Stimulated activated CD4-positive, alpha-beta T cell treated with anti-CD3 and anti-CD28 coated beads, Interleukin-4, amount 100 ng/mL, for 48 hours (primary cell): ENCODE measurements at regions not wholly inside any gene's neighbourhood (a gene's known extent, or its start where the extent isn't known, plus 50 kb on each side); places are given as distances from the start of the nearest gene placed in this dataset.
"Not testable (repeated sequence)": the region's sequence is repeated elsewhere in the genome, so short reads cannot be mapped to it uniquely, and the experiment has no call there.

Experiments used
- DNase-seq, 2 donors: peaks; one replicate each; pipeline ENCODE4 v3.0.0-alpha.2; 2020; ENCODE audit warnings: low read depth in 2 of 2

DNA sequence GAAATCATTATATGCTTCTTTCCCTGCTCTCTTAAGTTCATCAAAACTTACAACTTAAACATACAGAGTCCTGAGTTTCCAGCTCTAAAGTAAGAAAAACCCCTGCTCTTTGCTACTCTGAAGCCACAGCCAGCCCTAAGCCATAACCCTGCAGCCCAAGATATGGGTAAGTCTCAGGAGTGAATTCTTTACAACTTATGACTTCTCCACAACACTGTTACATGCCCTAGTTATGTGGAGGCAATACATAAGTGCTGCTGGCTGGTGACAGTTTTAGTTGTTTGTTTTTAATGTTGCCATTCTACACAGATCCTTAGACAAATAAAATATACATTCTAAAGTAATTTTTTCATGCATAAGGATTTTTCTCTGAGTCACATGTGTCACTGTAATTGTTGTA is 100.2 kb downstream of the FBXO8 start:
- DNase-seq = no peak

DNA sequence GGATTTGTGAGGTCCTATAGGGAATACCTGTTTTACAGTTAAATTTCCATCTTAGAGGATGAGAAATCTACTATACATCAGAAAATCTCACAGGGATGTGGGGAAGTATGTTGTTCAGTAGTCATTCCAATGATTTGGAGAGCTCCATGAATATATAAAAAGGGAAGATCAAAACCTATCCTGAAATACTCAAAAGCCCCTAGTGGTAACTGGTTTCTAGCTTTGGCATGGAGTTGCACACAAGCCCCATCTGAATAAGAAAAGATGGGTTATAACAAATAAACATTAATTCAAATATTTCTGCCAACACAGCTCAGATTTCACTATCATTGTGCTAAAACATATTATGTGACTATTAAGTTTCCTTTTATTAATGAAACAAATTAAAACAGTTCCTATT is 101.6 kb downstream of the FBXO8 start:
- DNase-seq = no peak

DNA sequence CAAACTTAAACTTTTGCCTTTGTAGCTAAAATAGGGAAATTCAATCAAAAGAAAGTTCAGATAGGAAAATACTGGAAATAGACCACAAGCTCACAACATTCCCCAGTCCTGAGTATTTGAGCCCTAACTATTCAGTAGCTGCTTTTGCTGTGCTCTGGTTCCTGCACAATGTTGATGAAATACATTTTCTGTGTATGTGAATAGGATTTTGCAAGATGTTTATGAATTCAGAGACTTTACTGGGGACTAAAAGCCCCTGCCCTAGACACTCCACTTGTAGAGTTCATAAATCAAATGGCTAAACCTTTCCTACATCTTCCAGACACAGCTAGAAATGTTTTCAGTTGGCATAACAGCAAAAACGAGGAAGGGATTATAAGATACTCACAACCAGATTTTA is 105.9 kb downstream of the FBXO8 start:
- DNase-seq = no peak

DNA sequence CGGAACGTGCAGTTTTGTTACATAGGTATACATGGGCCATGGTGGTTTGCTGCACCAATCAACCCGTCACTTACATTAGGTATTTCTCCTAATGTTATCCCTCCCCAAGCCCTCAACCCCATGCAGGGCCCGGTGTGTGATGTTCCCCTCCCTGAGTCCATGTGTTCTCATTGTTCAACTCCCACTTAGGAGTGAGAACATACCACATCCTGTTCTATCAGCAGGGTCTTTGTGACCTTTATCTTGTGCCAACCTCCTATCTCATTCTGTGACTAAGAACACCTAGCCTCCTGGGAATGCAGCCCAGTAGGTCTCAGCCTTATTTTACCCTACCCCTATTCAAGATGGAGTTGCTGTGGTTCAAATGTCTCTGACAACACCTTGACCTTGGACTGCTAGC is 107.6 kb downstream of the FBXO8 start:
- DNase-seq = not testable (repeated sequence)

DNA sequence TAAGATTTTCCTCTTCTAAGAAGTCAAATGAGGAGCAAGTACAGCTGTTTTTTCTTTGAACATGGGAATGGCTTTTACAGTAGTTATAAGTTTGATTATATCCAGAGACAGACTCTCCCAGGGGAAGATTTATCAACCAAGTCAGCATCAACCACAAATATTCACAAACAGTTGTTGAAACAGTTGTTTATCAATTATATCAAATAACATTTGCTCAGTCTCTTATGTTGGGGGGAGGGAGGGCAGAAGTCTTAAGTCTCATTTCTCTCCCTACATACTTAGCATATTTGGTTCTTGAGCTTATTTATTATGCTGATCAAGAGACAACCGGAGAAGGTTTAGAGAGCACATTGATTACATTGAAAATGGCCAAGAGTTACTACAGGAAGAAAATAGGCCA is 110.1 kb downstream of the FBXO8 start:
- DNase-seq = no peak

DNA sequence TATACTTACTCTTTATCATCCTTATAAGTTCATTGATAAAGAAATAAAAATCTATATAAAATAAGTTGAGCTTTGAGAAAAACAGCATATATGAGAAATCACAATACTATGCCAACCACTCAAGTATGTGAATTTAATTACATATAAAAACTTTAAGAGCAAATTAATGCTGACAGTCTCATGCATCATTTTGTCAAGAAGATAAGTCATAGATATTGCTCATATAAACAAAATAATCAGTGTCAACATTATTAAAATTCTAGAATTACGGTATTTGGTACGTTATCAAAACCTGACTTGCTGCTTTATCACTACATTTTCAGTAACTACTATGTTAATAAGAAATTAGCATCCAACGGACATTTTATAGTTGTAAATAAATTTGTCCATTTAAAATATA is 111.2 kb downstream of the FBXO8 start:
- DNase-seq = no peak

DNA sequence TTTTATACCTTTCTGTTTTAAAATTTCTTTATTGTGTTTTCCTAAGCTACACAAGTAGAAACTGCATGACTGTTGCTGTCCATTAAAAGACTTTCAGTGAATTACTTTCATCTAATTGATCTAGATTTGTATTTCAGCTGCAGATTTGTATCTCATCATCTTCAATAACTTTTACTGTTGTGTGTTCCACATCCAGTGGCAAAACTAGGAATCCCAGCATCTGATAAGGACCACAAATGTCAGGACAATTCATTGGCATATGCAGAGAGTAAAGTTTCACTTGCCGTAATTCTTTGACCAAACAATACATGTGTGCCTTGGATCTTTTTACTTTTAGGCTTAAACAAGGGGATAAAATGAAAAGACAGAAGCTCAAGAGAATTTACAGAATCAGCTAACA is 112.6 kb downstream of the FBXO8 start:
- no peak for DNase-seq

DNA sequence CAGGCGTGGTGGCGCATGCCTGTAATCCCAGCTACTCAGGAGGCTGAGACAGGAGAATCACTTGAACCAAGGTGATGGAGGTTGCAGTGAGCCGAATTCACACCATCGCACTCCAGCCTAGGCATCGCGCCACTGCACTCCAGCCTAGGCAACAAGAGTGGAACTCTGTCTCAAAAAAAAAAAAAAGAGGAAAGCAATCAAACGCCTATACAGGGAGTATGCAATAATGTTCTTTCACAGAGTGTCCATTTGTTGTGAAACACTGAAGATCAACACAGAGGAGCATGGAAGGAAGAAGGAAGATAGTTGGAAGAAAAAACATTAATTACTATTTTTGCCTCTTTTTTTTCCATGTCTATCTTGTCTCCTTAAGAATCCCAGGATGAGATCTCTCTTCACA is 113.4 kb downstream of the FBXO8 start:
- no peak for DNase-seq

DNA sequence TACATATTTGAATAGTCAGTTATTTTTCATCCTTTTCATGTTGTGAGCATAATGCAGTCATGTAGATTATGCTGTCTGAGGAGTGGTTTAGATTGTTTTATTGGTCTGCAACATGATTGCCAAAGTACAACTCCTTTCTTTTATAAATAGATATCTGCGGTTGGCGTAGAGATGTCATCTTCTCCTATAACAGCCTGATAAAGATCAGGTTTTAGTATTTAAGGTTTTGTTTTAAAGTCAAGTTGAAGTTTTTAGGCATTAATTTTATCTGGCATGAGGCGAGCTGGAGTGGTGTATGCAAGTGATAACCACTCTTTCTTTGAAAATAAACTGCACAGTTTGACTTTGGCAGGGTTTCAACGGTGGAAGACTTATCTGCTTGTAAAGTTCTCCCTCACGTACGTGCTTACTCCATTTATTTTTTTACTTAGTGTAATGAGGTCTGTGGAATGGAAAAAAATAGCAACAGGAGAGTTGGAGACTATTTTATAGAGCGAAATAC is 126.3 kb downstream of the FBXO8 start:
- DNase-seq = no peak

DNA sequence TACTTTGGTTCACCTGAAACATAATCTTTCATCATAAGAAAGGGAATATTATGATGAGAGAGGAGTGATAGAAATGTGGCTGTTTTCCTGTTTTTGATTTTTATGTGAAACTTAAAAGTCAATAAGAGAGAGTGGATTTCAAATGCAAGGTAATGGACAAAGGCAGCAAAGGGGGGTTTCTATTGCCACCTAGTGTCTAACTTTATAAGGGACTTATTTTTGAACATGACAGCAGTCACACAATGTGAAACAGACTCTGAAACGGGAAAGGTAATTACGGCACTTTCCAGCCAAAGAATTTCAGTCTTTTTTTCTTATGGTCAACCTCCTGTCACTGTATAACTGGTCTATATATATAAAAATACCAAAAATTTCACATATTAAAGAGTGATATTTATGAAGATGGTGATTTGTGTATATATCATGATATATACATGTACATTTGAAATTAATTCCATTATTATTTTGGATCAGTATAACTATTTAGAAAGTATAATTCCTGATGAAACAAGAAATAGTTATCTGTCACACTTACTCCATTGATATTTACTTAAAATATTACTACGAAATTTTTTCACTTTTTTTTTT is 127.1 kb downstream of the FBXO8 start:
- DNase-seq = no peak

DNA sequence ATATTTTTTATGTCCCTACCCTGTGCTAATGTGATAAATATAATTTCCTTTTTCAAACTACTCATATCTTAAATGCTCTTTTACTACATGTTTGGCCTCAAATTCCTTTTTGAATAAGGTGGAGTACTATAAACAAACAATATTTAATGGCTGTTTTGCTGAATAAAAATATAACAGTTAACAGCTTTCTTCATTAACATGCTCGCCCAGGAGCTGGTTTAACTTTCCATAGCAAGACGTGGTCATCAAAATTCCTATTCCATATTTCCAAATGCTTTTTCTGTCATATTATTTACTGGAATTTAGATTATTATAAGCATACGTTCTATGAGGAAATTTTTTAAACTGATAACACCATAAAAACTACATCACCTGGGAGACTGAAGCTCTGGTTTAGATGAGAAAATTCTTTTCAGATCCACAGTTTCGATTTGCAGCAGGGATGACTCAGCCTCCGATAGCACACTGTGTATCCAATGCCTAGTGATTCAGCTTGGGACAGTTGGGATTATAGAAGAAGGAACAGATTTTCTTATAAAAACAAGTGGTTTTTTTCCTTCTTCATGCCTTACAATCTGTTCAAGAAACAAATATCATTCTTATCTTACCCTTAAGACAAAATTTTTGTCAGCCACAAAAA is 129.1 kb downstream of the FBXO8 start:
- no peak for DNase-seq

DNA sequence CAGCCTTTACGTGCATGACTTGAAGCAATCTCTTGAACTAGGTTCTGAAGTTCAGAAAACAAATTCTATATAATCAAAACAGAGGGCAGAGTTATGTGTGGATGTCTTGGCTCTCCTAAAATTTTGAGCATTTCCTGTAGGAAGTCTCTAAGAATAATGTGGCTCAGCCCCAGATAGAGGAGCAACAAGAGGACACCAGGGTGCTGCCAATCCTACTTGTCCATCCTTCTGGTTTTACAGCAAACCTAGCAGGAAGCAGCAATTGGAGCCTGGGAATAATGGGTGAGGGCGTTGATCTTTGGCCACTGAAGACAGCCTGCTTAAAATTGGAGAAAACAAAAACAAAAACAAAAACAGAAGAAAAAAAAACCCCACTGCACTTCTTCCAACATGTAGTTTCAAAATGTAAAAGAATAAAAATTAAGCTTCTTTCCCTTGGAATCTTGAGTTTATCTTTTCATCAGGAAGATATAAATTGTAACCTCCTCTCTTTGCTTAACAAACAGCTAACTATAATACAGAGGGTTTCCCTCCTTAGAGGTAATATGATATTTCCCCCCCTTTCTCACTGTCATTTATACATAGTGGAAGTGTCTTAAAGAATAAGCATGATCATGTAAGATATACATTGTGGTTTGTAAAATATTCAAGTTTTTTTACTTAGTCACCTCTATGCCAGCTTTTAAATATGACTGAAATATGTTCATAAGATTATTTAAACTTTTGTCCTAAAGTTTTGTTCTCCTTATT is 130.6 kb downstream of the FBXO8 start:
- DNase-seq = no peak

DNA sequence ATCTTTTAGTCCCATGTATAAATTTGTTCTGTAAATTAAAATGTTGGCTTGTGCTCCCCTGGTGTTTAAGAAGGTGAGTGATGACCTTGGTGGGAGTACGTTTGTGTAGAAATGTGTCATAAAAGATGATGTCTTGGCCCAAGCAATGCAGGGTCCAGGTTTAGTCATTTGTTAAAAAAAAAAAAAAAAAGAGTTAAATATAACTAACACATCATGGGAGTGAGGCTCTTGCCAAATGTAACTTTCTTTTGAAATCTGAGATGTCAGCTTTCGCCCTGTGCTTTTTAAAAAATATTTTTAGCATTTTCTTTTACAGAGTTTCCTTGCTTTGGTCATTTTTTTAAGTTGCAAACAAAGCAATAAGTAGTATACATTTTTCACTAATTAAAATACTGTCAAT is 135.6 kb downstream of the FBXO8 start:
- DNase-seq = no peak

DNA sequence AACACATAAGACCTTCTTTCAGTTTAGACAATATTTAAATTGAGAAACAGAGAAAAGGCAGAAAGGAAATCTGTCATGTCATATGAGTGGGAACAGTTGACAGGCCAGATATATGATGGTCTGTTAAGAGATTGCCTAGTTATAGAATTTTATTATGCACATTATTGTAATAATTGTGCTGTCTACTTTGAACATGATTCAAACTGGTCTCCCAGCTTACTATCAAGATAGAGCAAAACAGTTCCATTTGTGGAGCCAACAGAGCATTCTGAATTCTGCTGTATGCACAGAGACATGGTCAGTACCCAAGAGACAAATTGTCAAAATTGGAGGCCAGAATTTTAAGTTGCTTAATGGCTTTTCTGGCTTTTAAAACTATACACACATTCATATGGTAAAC is 139.4 kb downstream of the FBXO8 start:
- no peak for DNase-seq

DNA sequence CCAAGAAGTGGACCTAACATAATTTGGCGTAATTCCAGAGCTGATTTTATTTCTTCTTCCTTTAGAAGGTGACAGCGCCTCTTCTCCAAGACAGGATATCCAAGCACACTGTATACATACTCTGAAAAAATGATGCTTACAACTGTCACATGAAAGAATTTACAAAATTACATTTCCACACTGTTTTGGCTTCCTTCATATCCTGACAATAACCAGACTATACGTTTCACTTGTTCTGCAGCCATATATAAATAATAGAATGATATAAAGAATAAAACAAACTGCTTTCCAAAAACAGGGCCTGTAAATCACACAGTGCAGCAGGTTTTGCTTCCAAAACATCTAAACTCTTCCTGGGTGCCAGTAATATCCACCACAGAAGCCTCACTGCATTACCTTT is 141.6 kb downstream of the FBXO8 start:
- DNase-seq = no peak

DNA sequence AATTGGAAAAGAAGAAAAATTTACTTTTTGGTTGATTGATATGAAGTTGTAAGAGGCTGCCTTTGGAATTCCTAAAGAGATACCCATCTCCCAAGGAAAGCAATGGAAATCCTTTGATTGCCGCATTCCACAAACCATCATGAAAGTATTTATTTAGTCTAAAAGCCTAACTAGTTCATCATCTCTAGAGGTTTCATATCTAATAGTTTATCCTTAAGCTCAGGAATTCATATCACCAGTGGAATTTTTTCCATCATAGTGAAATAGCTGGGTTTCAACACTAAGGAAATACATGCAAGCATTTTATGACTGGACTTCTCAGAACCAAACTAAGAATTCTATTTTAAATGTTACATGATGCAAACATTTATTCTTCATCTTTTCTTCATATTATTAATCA is 144.9 kb downstream of the FBXO8 start:
- DNase-seq = no peak

DNA sequence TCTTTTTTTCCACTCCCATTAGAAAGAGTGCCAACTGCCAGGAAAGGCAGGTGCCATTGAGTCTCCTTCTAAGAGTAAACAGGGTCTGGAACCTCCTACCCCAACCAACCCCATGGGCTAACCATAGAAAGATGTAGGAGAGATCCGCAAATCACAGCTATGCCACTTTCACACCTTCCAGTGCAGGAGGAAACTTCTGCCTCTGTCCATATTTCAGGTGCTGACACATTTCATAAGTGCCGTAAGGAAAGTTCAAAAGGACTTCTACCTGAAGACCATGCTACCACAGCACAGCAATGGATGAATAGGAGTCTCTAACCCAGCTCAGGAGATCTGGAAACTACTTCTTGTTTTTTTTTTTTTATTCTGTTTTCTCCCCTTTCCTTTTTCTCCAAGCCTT is 145.8 kb downstream of the FBXO8 start:
- DNase-seq = no peak

DNA sequence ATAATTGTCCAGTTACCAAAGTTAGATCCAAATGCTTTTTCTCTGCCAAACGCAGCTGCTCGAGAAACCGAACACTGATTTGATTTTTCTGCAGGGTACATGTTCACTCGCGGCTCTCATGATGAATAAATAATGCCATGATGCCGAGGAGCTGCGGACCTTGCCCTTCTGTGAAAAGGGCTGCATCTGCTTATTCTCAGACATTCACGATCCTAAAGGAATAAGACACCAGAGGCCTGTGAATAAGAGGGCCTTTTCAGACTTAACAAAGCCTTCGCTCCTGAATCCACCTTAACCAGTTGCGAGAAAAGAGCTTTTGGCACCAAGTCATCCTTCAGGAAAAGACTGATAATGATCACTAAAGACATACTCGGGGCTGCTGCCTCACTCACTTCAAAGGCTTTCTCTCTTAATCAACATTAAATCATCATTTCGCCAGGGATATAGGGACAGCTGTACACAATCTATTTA is 147.5 kb downstream of the FBXO8 start:
- DNase-seq = no peak

DNA sequence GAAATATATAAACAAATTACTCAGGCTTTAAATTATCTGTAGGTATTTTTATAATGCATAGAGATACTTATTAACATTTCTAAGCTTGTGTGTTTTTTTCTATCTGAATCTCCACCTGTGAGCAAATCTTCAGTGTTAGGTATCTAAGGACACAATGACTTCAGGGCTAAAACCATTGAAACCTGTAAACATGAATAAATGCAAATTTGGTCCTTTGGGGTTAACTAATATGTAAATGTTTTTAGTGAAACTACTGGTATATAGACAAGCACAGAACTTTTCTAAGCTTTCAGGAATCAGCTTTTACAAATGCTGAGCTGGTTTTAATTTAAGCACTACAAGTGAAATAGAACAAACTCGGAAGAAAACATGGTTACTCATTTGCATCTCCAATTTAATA is 147.9 kb downstream of the FBXO8 start:
- no peak for DNase-seq

DNA sequence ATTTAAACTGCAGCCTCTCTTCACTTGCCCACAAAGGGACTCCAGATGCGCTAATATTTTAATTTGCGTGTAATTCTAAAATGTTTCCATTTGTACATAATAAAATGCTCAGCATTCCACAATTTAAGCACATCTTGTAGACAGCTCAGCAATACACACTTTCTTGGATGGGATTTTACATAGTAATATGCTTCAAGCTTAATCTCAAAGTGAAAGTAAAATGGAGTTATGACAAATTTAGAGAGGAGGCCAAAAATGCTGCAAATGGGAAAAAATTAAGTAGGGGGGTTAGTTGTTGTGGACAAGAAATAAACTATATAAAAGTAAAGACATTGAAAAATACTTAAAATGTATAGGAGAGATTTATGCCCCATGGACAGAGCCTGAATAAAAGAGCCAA is 149.1 kb downstream of the FBXO8 start:
- DNase-seq = no peak

DNA sequence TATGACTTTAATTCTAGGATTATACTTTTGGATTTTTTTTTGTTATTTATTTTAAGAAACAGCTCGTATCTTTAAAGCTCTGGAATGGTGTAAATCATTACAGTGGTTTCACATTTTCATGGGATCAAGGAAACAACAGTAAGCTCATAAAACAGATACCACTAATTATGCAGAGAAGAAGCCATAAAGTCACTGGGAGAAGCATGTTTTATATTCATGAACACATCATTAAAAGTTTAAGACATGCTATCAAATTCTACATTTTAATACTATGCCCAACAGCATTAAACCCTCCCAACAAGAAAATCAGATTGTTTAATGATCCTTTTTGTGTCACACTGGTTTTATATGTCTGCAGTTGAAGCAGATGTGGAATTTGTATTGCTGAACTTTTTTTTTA is 149.9 kb downstream of the FBXO8 start:
- DNase-seq = no peak

DNA sequence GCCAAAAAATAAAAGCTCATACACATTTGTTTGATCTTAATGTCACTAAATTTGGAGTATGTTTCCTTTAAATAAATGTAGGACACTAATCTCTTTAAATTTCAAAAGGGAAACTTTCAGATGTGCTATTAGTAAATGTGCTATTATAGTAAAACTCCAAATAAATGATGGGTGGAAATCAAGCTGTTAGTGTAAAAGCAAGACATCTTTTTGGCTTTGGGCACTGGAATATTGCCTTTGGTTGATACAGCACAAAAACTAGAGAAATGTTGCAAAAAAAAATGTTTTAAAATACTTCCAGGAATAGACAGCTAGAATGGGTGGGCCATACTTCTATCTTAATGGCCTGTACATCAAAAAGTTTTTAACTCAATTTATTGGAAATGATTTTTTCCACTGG is 151.6 kb downstream of the FBXO8 start:
- no peak for DNase-seq

DNA sequence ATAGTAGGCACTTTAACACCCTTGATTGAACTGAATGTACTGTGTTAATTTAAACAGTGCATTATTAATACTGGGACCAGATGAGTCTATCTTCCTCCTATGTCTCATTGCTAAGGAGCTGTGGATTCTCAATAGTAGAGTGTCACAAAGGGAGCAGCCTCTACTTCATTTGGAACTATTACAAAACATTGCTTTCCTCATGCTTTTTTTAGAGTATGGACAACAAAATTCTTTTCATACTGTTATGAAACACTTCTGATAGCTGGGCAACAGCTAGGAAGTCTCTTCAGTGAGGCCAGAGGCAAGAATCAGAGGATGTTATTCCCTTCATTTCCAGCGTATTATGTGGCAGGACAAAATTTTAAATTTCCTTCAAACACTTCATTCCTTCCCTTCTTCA is 160.8 kb downstream of the FBXO8 start:
- no peak for DNase-seq
